BE2C (cell line): ENCODE measurements at regions not wholly inside any gene's neighbourhood (a gene's known extent, or its start where the extent isn't known, plus 50 kb on each side); places are given as distances from the start of the nearest gene placed in this dataset.
"Not testable (repeated sequence)": the region's sequence is repeated elsewhere in the genome, so short reads cannot be mapped to it uniquely, and the experiment has no call there.

Experiments used
- DNase-seq: peaks from one replicate; pipeline ENCODE4 v3.0.0-alpha.2; 2020
- H3K27me3 ChIP-seq: fragments of 250-450 bp; sonication (Bioruptor Pico); 2 replicates; pipeline ENCODE4 v1.5.1; 2020; ENCODE audit warnings: mild to moderate bottlenecking
- H3K36me3 ChIP-seq: fragments of 250-450 bp; sonication (Bioruptor Pico); 2 replicates; pipeline ENCODE4 v1.5.1; 2020; ENCODE audit warnings: mild to moderate bottlenecking
- H3K4me1 ChIP-seq: fragments of 250-450 bp; sonication (Bioruptor Pico); 2 replicates; pipeline ENCODE4 v1.5.1; 2020
- H3K4me3 ChIP-seq: 2 replicates; pipeline ENCODE4 v1.5.1; 2011; ENCODE audit warnings: low read depth, low read length
- H3K9me3 ChIP-seq: fragments of 250-450 bp; sonication (Bioruptor Pico); 2 replicates; pipeline ENCODE4 v1.5.1; 2020
- TF ChIP-seq, protein P1 (sequence below): IDR thresholded peaks from 2 replicates; pipeline ENCODE4 v1.5.1; 2012; ENCODE audit warnings: mild to moderate bottlenecking, low read depth, low read length

- DNase-seq = no peak
- no peaks in the 10 kb centered on the region for H3K9me3 ChIP-seq
- TF ChIP-seq, protein P1, sequence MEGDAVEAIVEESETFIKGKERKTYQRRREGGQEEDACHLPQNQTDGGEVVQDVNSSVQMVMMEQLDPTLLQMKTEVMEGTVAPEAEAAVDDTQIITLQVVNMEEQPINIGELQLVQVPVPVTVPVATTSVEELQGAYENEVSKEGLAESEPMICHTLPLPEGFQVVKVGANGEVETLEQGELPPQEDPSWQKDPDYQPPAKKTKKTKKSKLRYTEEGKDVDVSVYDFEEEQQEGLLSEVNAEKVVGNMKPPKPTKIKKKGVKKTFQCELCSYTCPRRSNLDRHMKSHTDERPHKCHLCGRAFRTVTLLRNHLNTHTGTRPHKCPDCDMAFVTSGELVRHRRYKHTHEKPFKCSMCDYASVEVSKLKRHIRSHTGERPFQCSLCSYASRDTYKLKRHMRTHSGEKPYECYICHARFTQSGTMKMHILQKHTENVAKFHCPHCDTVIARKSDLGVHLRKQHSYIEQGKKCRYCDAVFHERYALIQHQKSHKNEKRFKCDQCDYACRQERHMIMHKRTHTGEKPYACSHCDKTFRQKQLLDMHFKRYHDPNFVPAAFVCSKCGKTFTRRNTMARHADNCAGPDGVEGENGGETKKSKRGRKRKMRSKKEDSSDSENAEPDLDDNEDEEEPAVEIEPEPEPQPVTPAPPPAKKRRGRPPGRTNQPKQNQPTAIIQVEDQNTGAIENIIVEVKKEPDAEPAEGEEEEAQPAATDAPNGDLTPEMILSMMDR = no peak
- H3K27me3 ChIP-seq = no peaks in the 10 kb centered on the region
- no peaks in the 10 kb centered on the region for H3K36me3 ChIP-seq
- no peaks in the 10 kb centered on the region for H3K4me1 ChIP-seq
- H3K4me3 ChIP-seq = no peak overlapping the region
These were observed 138.0 kb upstream of the USP9X start for GRCh38 chrX:40947276-40947675.

DNA sequence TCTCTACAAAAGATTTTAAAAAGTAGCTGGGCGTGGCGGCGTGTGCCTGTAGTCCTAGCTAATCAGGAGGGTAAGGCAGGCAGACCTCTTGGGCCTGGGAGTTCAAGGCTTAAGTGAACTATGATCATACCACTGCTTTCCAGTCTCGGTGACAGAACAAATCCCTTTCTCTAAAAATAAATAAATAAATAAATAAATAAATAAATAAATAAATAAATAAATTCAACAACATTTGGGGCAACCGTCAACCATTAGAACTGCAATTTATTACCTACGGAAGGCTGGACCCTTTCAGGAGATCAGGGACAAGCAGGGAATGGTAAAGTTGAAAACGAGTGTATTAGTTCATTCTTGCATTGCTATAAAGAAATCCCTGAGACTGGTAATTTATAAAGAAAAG is 136.2 kb upstream of the USP9X start:
- Histone ChIP-seq H3K9me3 (no peaks in the 10 kb centered on the region), H3K4me1 (no peaks in the 10 kb centered on the region), H3K4me3 (no peak overlapping the region), H3K27me3 (no peaks in the 10 kb centered on the region), H3K36me3 (no peaks in the 10 kb centered on the region)
- TF ChIP-seq, protein P1 = no peak
- DNase-seq = no peak

- TF ChIP-seq, protein P1 = no peak
- Histone ChIP-seq H3K27me3 (no peaks in the 10 kb centered on the region), H3K36me3 (no peaks in the 10 kb centered on the region), H3K4me3 (no peak overlapping the region), H3K4me1 (no peaks in the 10 kb centered on the region), H3K9me3 (no peaks in the 10 kb centered on the region)
- no peak for DNase-seq
These were observed 134.7 kb upstream of the USP9X start for GRCh38 chrX:40950546-40950945.

GRCh38 chrX:40951407-40951806 is 133.8 kb upstream of the USP9X start:
- H3K9me3 ChIP-seq, H3K27me3 ChIP-seq, H3K4me3 ChIP-seq, H3K36me3 ChIP-seq, H3K4me1 ChIP-seq, DNase-seq: not testable (repeated sequence)

DNA sequence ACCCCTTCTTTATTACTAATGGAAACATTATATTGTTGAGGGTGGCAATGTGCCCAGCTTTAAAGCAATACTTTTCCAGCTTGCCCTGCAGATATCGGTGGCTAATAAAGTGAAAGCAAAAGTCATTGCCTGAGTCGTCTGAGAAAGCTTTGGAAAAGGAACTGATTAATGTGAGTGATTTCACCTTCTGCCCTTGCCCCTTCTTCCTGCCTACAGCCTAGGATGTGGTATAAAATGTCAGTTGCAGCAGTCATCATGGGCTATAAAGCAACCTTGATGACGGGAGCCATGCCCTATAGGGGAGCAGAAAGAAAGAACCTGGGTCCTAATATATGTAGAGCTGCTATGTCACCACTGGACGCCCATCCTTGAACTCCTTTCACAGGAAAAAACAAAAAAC is 132.4 kb upstream of the USP9X start:
- TF ChIP-seq, protein P1 = no peak
- Histone ChIP-seq H3K4me1 (no peaks in the 10 kb centered on the region), H3K9me3 (no peaks in the 10 kb centered on the region), H3K4me3 (no peak overlapping the region), H3K36me3 (no peaks in the 10 kb centered on the region), H3K27me3 (no peaks in the 10 kb centered on the region)
- no peak for DNase-seq

DNA sequence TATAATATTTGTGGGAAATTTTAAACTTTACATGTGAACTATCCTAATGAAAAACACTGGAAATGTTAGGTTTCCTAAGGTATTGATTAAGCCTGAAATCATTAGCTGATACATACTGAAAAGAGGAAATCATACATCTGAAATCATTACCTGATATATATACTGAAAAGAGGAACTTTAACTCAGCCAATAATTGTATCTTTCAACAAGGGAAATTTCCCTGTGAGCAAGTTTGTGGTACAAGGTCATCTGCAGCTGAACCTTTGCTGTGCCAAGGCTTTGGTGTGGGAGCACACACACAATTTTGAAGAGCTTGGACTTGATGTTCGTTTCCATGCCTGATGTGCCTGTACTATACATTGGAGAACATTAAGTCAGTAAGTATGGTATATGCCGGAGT is 131.9 kb upstream of the USP9X start:
- H3K4me1 ChIP-seq = no peaks in the 10 kb centered on the region
- DNase-seq = no peak
- no peaks in the 10 kb centered on the region for H3K27me3 ChIP-seq
- no peak overlapping the region for H3K4me3 ChIP-seq
- no peaks in the 10 kb centered on the region for H3K36me3 ChIP-seq
- TF ChIP-seq, protein P1 = no peak
- no peaks in the 10 kb centered on the region for H3K9me3 ChIP-seq

GRCh38 chrX:40960041-40960440 is 125.2 kb upstream of the USP9X start:
- no peaks in the 10 kb centered on the region for H3K36me3 ChIP-seq
- H3K4me1 ChIP-seq = no peaks in the 10 kb centered on the region
- H3K27me3 ChIP-seq = no peaks in the 10 kb centered on the region
- H3K9me3 ChIP-seq = no peaks in the 10 kb centered on the region
- TF ChIP-seq, protein P1 = no peak
- H3K4me3 ChIP-seq = no peak overlapping the region
- DNase-seq = no peak
